Activated CD4-positive, alpha-beta T cell treated with anti-CD3 and anti-CD28 coated beads, Interleukin-2, amount 10 ng/mL, durations not matched to agents 7 days and 5 days (primary cell): ENCODE measurements at regions not wholly inside any gene's neighbourhood (a gene's known extent, or its start where the extent isn't known, plus 50 kb on each side); places are given as distances from the start of the nearest gene placed in this dataset.
"Not testable (repeated sequence)": the region's sequence is repeated elsewhere in the genome, so short reads cannot be mapped to it uniquely, and the experiment has no call there.

Source experiments
- CTCF ChIA-PET: fragments of 350-600 bp; sonication (Branson Sonifier 250); formaldehyde crosslinking; loops from one replicate; lab custom pipeline; 2021; ENCODE audit warnings: antibody characterized with exemption; lab: Charles Lee
- POLR2A ChIA-PET: fragments of 350-600 bp; sonication (Branson Sonifier 250); formaldehyde crosslinking; loops from one replicate; lab custom pipeline; 2021; ENCODE audit warnings: antibody characterized with exemption; lab: Charles Lee
- DNase-seq: peaks from one replicate; pipeline ENCODE4 v3.0.0-alpha.2; 2020
- H3K27ac Mint-ChIP-seq: one replicate; pipeline ENCODE4 v1.8.0; 2021; ENCODE audit warnings: mild to moderate bottlenecking, moderate library complexity, mixed read lengths
- H3K27me3 Mint-ChIP-seq: one replicate; pipeline ENCODE4 v1.8.0; 2021; ENCODE audit warnings: mixed read lengths
- H3K36me3 Mint-ChIP-seq: one replicate; pipeline ENCODE4 v1.8.0; 2021; ENCODE audit warnings: low read depth, mixed read lengths
- H3K4me1 Mint-ChIP-seq: one replicate; pipeline ENCODE4 v1.8.0; 2021; ENCODE audit warnings: mixed read lengths
- H3K4me3 Mint-ChIP-seq: one replicate; pipeline ENCODE4 v1.8.0; 2021; ENCODE audit warnings: mild to moderate bottlenecking, moderate library complexity, mixed read lengths
- H3K9me3 Mint-ChIP-seq: one replicate; pipeline ENCODE4 v1.8.0; 2021; ENCODE audit warnings: mixed read lengths

DNA sequence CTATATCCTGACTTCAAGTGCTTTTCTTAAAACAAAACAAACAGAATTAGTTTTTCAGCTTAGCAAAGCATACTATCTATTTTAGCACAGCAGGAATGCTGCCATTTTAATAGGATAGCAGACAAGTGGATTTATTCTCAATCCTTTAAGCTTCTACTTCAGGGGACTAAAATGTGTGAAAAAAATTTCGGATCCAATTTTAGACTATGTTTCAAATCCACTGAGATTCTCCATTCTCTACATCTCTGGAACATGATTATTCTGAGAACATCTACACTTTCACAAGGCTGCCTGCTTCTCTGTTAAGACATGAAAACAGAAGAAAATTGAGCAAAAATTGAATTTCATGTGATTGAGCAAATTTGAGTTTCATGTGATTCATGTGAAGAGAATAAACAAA lies 1321.3 kb downstream of the HACE1 start:
- Mint-ChIP-seq H3K27ac (no peak overlapping the region), H3K4me3 (no peak overlapping the region), H3K36me3 (no peaks in the 10 kb centered on the region), H3K27me3 (no peaks in the 10 kb centered on the region), H3K4me1 (no peaks in the 10 kb centered on the region), H3K9me3 (peaks cover 3% of the 10 kb centered on the region)
- ChIA-PET POLR2A (no interaction called here), CTCF (no interaction called here)
- no peak for DNase-seq

DNA sequence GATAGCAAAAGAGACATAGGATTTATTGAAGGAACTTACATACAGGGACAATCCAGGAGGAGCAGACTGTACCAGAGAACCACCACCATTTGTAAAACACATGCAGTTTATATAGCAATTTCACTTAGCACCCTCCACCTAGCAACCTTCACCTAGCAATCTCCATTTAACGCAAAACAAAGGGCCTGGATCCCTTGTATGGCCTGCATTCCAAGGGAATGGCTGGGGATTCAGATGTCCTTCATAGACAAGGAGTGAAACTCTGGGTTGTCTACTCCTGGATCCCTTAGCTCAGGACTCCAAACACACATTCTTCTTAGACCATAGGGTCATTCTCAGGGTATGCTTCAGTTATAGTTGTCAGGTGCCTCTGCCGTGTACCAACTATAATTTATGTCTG lies 1324.9 kb downstream of the HACE1 start:
- H3K27ac Mint-ChIP-seq = no peak overlapping the region
- H3K4me1 Mint-ChIP-seq = no peaks in the 10 kb centered on the region
- peaks cover 3% of the 10 kb centered on the region for H3K9me3 Mint-ChIP-seq
- no peak overlapping the region for H3K4me3 Mint-ChIP-seq
- DNase-seq = no peak
- H3K27me3 Mint-ChIP-seq = no peaks in the 10 kb centered on the region
- ChIA-PET CTCF (no interaction called here), POLR2A (no interaction called here)
- no peaks in the 10 kb centered on the region for H3K36me3 Mint-ChIP-seq

DNA sequence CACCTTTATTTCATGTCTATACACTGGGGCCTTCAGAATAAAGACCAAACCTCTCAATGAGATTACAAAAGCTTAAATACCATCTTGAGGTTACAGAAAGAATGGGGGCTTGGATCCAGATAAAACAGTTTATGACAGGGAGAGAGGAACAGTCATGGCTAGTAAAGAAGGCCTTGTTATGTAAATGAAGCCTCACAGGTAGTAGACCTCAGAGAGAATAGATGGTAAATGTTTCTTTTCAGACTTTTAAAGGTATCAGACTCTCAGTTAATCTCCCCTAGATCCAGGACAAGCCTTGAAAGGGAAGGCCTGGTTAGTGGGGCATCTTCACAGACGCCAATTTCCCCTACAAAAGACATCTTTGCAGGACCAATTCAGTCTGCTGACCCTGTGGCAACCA lies 1325.6 kb downstream of the HACE1 start:
- Mint-ChIP-seq H3K36me3 (no peaks in the 10 kb centered on the region), H3K9me3 (peaks cover 3% of the 10 kb centered on the region), H3K4me1 (no peaks in the 10 kb centered on the region), H3K27me3 (no peaks in the 10 kb centered on the region), H3K4me3 (no peak overlapping the region), H3K27ac (no peak overlapping the region)
- ChIA-PET CTCF (no interaction called here), POLR2A (no interaction called here)
- DNase-seq = no peak

DNA sequence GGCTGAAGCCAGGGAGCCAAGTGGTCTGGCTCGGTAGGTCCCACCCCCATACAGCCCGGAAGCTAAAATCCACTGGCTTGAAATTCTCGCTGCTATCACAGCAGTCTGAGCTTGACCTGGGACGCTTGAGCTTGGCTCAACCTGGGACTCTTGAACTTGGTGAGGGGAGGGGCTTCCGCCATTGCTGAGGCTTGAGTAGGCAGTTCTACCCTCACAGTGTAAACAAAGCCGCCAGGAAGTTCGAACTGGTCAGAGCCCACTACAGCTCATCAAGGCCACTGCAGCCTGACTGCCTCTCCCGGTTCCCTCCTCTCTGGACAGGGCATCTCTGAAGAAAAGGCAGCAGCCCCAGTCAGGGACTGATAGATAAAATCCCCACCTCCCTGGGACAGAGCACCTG lies 1337.7 kb downstream of the HACE1 start:
- Mint-ChIP-seq H3K27me3 (no peaks in the 10 kb centered on the region), H3K36me3 (no peaks in the 10 kb centered on the region), H3K4me3 (no peak overlapping the region), H3K9me3 (no peaks in the 10 kb centered on the region), H3K4me1 (no peaks in the 10 kb centered on the region), H3K27ac (no peak overlapping the region)
- no peak for DNase-seq
- ChIA-PET CTCF (no interaction called here), POLR2A (no interaction called here)

DNA sequence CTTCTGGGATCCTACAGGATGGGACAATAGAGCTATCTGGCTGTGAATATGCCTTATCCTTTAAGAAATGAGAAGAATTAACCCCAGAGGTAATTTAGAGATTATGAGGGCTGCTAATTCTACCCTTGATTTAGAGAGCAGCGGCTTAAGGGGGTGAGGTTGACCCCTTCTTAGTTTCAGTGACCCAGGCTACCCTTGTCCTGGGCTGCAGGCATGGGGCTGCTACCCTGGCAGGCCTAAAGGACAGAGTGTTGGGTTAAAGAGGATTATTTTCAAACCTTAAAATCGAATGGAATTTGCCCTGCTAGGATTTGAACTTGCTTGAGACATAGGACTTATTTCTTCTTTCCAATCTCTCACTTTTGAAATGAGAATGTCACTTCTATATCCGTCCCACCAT lies 1343.4 kb downstream of the HACE1 start:
- CTCF ChIA-PET = no interaction called here
- POLR2A ChIA-PET = no interaction called here
- DNase-seq = no peak
- Mint-ChIP-seq H3K36me3 (no peaks in the 10 kb centered on the region), H3K4me1 (no peaks in the 10 kb centered on the region), H3K27ac (no peak overlapping the region), H3K4me3 (no peak overlapping the region), H3K27me3 (no peaks in the 10 kb centered on the region), H3K9me3 (no peaks in the 10 kb centered on the region)

DNA sequence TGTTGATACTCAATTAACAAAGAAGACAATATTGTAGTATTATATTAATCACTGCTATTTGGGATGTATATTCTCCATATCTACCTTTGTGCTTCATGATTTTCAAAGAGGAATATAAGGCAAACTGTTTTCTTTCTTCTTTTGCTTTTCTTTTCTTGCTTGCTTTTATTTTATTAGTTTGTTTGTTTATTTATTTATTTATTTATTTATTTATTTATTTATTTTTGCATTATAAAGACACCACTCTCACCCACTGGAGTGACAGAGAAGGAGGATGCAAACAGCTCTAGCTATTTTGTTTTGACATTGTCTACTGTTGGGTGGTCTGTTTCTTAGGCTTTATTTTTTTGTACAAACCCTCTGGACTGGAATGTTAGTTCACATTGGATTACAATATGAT lies 1352.7 kb downstream of the HACE1 start:
- Mint-ChIP-seq H3K27ac (no peak overlapping the region), H3K4me1 (no peaks in the 10 kb centered on the region), H3K4me3 (no peak overlapping the region), H3K36me3 (no peaks in the 10 kb centered on the region), H3K9me3 (no peaks in the 10 kb centered on the region), H3K27me3 (no peaks in the 10 kb centered on the region)
- ChIA-PET CTCF (no interaction called here), POLR2A (no interaction called here)
- DNase-seq = no peak

DNA sequence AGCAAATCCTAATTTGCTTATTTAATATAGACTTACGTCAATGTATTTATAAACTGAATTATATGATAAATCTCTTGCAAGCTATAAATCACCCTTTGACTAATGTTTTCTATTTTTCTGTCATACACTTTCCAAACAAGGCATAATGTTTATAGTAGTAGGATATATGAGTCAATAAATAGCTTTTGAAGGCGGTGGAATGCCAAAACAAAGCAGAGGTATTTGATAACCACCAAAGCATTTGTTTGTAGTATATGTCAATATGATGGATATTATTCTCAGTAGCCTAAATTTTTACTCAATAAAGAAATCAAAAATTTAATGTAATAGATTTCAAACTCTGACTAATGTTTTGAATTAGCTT lies 1354.6 kb downstream of the HACE1 start:
- H3K27ac Mint-ChIP-seq = no peak overlapping the region
- CTCF ChIA-PET = no interaction called here
- POLR2A ChIA-PET = no interaction called here
- no peak for DNase-seq
- H3K4me3 Mint-ChIP-seq = no peak overlapping the region
- H3K36me3 Mint-ChIP-seq = no peaks in the 10 kb centered on the region
- H3K4me1 Mint-ChIP-seq = no peaks in the 10 kb centered on the region
- no peaks in the 10 kb centered on the region for H3K27me3 Mint-ChIP-seq
- H3K9me3 Mint-ChIP-seq = no peaks in the 10 kb centered on the region

DNA sequence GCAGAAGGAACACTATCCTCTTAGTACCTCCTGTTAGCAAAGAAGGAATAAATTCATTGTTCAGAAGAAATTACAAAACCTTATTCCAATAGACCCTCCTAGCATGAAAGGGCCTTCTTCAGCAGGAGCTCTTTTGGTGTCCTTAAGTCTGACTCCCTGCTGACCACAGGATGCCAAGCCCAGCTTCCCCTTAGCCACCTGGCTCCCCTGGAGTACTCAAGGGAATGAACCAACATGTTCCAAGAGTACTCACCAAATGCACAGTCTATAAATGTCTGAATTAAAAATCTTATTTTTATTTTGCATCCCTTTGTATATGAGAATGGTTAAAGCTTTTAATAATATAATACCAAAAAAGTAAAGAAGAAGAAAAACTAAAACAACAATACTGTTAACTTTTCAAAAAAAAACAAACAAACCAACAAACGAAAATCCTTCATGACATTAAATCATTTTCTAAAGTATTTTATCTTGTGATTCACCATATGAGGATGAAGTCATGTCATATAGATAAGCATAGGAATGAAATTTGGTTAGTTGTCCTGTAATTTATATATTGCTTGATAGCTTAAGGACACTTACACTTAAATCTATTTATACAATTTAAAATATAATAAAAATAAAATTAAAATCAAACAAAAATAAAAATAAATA lies 1355.1 kb downstream of the HACE1 start:
- ChIA-PET POLR2A (no interaction called here), CTCF (no interaction called here)
- Mint-ChIP-seq H3K4me3 (no peak overlapping the region), H3K36me3 (no peaks in the 10 kb centered on the region), H3K4me1 (no peaks in the 10 kb centered on the region), H3K9me3 (no peaks in the 10 kb centered on the region), H3K27me3 (no peaks in the 10 kb centered on the region), H3K27ac (no peak overlapping the region)
- DNase-seq = no peak

DNA sequence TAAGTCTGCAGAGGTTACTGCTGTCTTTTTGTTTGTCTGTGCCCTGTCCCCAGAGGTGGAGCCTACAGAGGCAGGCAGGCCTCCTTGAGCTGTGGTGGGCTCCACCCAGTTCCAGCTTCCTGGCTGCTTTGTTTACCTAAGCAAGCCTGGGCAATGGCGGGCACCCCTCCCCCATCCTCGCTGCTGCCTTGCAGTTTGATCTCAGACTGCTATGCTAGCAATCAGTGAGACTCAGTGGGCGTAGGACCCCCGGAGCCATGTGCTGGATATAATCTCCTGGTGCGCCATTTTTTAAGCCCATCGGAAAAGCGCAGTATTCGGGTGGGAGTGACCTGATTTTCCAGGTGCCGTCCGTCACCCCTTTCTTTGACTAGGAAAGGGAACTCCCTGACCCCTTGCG lies 1363.1 kb downstream of the HACE1 start:
- H3K27me3 Mint-ChIP-seq, H3K4me1 Mint-ChIP-seq, POLR2A ChIA-PET: not testable (repeated sequence)

DNA sequence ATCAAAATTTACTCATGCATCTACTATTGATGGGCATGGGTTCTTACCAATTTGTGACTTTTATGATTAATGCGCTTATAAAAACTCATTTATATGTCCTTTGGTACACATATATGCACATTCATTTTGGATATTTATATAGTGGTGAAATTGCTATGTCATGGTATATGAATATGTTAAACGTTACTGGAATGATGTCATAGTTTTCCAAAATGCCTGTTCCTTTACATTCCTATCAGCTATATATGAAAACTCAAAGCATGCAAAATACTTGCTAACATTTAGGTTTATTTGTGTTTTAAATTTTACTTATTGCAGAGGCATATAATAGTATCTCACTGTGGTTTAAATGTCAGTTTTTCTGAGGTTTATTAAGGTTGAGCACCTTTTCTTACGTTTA lies 1403.1 kb downstream of the HACE1 start:
- Mint-ChIP-seq H3K27me3 (no peaks in the 10 kb centered on the region), H3K4me3 (no peak overlapping the region), H3K27ac (no peak overlapping the region), H3K4me1 (no peaks in the 10 kb centered on the region), H3K9me3 (no peaks in the 10 kb centered on the region), H3K36me3 (no peaks in the 10 kb centered on the region)
- CTCF ChIA-PET = no interaction called here
- POLR2A ChIA-PET = no interaction called here
- no peak for DNase-seq

More for the DNA sequence above, 1363.1 kb downstream of the HACE1 start:
- H3K4me3 Mint-ChIP-seq, H3K36me3 Mint-ChIP-seq, CTCF ChIA-PET, H3K9me3 Mint-ChIP-seq, DNase-seq, H3K27ac Mint-ChIP-seq: not testable (repeated sequence)

DNA sequence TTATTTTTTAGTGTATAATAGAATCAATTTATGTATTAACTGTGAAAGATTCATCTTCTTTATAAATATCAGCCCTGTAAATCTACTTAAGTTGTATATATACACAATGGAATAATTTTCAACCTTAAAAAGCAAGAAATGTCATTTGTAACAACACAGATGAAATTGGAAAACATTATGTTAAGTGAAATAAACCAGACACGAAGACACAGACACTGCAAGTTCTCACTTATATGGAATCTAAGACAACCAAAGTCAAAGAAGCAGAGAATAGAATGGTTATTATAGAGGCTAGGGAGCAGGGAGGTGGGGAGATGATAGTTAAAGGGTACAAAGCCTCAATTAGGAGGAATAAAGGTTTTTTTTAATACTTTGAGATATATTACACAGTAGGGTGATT lies 1404.4 kb downstream of the HACE1 start:
- Mint-ChIP-seq H3K36me3 (no peaks in the 10 kb centered on the region), H3K27ac (no peak overlapping the region), H3K4me3 (no peak overlapping the region), H3K9me3 (no peaks in the 10 kb centered on the region), H3K4me1 (no peaks in the 10 kb centered on the region), H3K27me3 (no peaks in the 10 kb centered on the region)
- CTCF ChIA-PET = no interaction called here
- DNase-seq = no peak
- POLR2A ChIA-PET = no interaction called here

DNA sequence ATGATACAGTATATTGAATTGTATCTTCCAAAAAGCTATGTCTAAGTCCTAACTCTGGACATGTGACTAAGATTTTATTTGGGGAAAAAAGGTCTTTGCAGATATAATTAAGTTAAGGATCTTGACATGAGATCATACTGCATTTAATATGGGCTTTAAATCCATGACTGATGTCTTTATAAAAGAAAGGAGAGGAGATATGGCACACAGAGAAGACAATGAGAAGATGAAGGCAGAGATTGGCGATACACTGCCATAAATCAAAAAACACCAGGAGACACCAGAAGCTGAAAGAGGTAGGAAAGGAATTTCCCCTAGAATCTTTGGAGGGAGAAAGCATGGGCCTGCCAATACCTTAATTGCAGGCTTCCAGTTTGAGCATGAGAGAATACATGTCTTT lies 1450.2 kb downstream of the HACE1 start:
- H3K4me3 Mint-ChIP-seq = no peak overlapping the region
- H3K9me3 Mint-ChIP-seq = no peaks in the 10 kb centered on the region
- no peaks in the 10 kb centered on the region for H3K4me1 Mint-ChIP-seq
- H3K36me3 Mint-ChIP-seq = no peaks in the 10 kb centered on the region
- no peaks in the 10 kb centered on the region for H3K27me3 Mint-ChIP-seq
- DNase-seq = no peak
- POLR2A ChIA-PET = no interaction called here
- H3K27ac Mint-ChIP-seq = no peak overlapping the region
- CTCF ChIA-PET = no interaction called here

DNA sequence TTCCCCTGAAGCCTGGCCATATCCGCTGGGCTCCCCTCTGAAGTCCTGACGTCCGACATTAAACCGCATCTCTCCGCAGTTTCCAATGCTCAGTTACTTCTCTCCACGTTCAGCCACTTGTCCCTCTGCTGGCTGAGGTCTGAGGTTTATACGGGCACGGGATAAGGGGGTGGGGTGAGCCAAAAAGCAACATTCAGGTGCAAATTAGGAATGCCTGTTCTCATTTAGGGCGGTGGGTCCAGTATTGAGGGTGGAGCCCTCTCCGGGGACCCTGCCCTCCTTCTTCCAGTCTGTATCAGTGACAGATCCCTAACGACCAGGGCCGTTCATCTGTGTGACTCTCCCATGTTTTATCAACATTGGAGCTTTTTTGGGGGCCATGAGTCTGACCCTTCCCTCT lies 1454.4 kb downstream of the HACE1 start:
- ChIA-PET CTCF (no interaction called here), POLR2A (no interaction called here)
- Mint-ChIP-seq H3K36me3 (no peaks in the 10 kb centered on the region), H3K4me3 (no peak overlapping the region), H3K27me3 (no peaks in the 10 kb centered on the region), H3K4me1 (no peaks in the 10 kb centered on the region), H3K9me3 (no peaks in the 10 kb centered on the region), H3K27ac (no peak overlapping the region)
- no peak for DNase-seq

DNA sequence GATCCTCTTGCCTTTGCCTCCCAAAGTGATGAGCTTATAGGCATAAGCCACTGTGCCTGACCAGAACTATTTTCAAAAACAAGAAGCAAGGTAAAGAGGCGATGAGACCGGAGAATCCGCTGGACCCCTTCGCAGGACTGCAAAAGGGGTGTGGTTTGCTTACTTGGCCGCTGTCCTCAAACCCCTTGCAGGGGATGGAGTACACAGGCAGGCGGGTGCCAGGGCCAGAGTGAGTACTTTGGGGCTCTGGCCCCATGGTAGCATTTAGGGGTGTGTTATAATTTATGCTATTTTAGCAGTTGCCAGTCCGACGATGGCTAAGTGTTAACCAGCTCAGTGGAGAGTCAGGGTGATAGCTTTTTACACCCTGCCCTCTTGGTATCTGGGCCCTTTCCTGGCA lies 1454.9 kb downstream of the HACE1 start:
- Mint-ChIP-seq H3K36me3 (no peaks in the 10 kb centered on the region), H3K4me3 (no peak overlapping the region), H3K4me1 (no peaks in the 10 kb centered on the region), H3K27me3 (no peaks in the 10 kb centered on the region), H3K27ac (no peak overlapping the region), H3K9me3 (no peaks in the 10 kb centered on the region)
- DNase-seq = no peak
- ChIA-PET POLR2A (no interaction called here), CTCF (no interaction called here)
